Osteocyte (in vitro differentiated cells): ENCODE measurements at regions not wholly inside any gene's neighbourhood (a gene's known extent, or its start where the extent isn't known, plus 50 kb on each side); places are given as distances from the start of the nearest gene placed in this dataset.

Experiments
- DNase-seq: peaks from one replicate; pipeline ENCODE4 v3.0.0; 2021; ENCODE audit warnings: mixed read lengths; ENCODE audit not compliant: unreplicated experiment; ENCODE audit errors: extremely low spot score
- H3K27ac Mint-ChIP-seq: one replicate; pipeline ENCODE4 v1.8.0; 2021; ENCODE audit warnings: mild to moderate bottlenecking, mixed read lengths; ENCODE audit not compliant: unreplicated experiment
- H3K27me3 Mint-ChIP-seq: one replicate; pipeline ENCODE4 v1.8.0; 2021; ENCODE audit warnings: mixed read lengths; ENCODE audit not compliant: unreplicated experiment
- H3K36me3 Mint-ChIP-seq: one replicate; pipeline ENCODE4 v1.8.0; 2021; ENCODE audit warnings: mixed read lengths; ENCODE audit not compliant: unreplicated experiment
- H3K4me1 Mint-ChIP-seq: one replicate; pipeline ENCODE4 v1.8.0; 2021; ENCODE audit warnings: mixed read lengths; ENCODE audit not compliant: unreplicated experiment
- H3K4me3 Mint-ChIP-seq: one replicate; pipeline ENCODE4 v1.8.0; 2021; ENCODE audit warnings: mild to moderate bottlenecking, moderate library complexity, mixed read lengths; ENCODE audit not compliant: unreplicated experiment
- H3K9me3 Mint-ChIP-seq: one replicate; pipeline ENCODE4 v1.8.0; 2021; ENCODE audit warnings: mixed read lengths; ENCODE audit not compliant: unreplicated experiment
- CTCF ChIP-seq: fragments of 200-600 bp; sonication (generic); IDR thresholded peaks from 2 replicates; pipeline ENCODE4 v1.5.0; 2021; ENCODE audit warnings: antibody characterized with exemption, mild to moderate bottlenecking, moderate library complexity

- Mint-ChIP-seq H3K4me3 (no peak overlapping the region), H3K36me3 (no peaks in the 10 kb centered on the region), H3K27ac (no peak overlapping the region), H3K4me1 (no peaks in the 10 kb centered on the region), H3K9me3 (peaks cover 12% of the 10 kb centered on the region), H3K27me3 (no peaks in the 10 kb centered on the region)
- no peak for DNase-seq
- TF ChIP-seq CTCF = no peak
These were observed 1139.3 kb upstream of the CELF2 start for GRCh38 chr10:9878383-9878782.

GRCh38 chr10:9885761-9886160 lies 1131.9 kb upstream of the CELF2 start:
- Mint-ChIP-seq H3K27ac (no peak overlapping the region), H3K4me3 (no peak overlapping the region), H3K27me3 (no peaks in the 10 kb centered on the region), H3K36me3 (no peaks in the 10 kb centered on the region), H3K9me3 (peaks cover 41% of the 10 kb centered on the region), H3K4me1 (no peaks in the 10 kb centered on the region)
- no peak for TF ChIP-seq CTCF
- DNase-seq = no peak

GRCh38 chr10:9886772-9887171 lies 1130.9 kb upstream of the CELF2 start:
- no peak for DNase-seq
- Mint-ChIP-seq H3K27me3 (no peaks in the 10 kb centered on the region), H3K4me1 (no peaks in the 10 kb centered on the region), H3K9me3 (peaks cover 37% of the 10 kb centered on the region), H3K27ac (no peak overlapping the region), H3K36me3 (no peaks in the 10 kb centered on the region), H3K4me3 (no peak overlapping the region)
- no peak for TF ChIP-seq CTCF

- H3K27ac Mint-ChIP-seq = no peak overlapping the region
- H3K27me3 Mint-ChIP-seq = no peaks in the 10 kb centered on the region
- no peak overlapping the region for H3K4me3 Mint-ChIP-seq
- H3K9me3 Mint-ChIP-seq = peaks cover 6% of the 10 kb centered on the region
- DNase-seq = no peak
- H3K36me3 Mint-ChIP-seq = no peaks in the 10 kb centered on the region
- TF ChIP-seq CTCF = no peak
- no peaks in the 10 kb centered on the region for H3K4me1 Mint-ChIP-seq
These were observed 1122.2 kb upstream of the CELF2 start for GRCh38 chr10:9895453-9895852.

GRCh38 chr10:9895981-9896380 lies 1121.7 kb upstream of the CELF2 start:
- Mint-ChIP-seq H3K4me1 (no peaks in the 10 kb centered on the region), H3K27ac (no peak overlapping the region), H3K36me3 (no peaks in the 10 kb centered on the region), H3K4me3 (no peak overlapping the region), H3K9me3 (peaks cover 6% of the 10 kb centered on the region), H3K27me3 (no peaks in the 10 kb centered on the region)
- TF ChIP-seq CTCF = no peak
- no peak for DNase-seq
